Activated T-cell treated with anti-CD3 and anti-CD28 coated beads, Interleukin-2, amount 50 U/mL, for 72 hours (primary cell): ENCODE measurements at regions not wholly inside any gene's neighbourhood (a gene's known extent, or its start where the extent isn't known, plus 50 kb on each side); places are given as distances from the start of the nearest gene placed in this dataset.

Experiments
- ATAC-seq, 2 donors: fragments of 150-1000 bp; cut with Tn5 transposase; replicated peaks in 1 of 2; 2 replicates each; pipeline ENCODE4 v1.10.0; 2021; ENCODE audit warnings: moderate library complexity in 2 of 2, mild to moderate bottlenecking in 1 of 2
- DNase-seq, 2 donors: peaks; one replicate each; pipeline ENCODE4 v3.0.0; 2021 to 2022; ENCODE audit warnings: mixed read lengths in 1 of 2
- H3K27ac Mint-ChIP-seq: one replicate; pipeline ENCODE4 v1.8.0; 2022; ENCODE audit warnings: mild to moderate bottlenecking, moderate library complexity, mixed read lengths
- H3K27me3 Mint-ChIP-seq: one replicate; pipeline ENCODE4 v1.8.0; 2022; ENCODE audit warnings: low read depth, mixed read lengths
- H3K36me3 Mint-ChIP-seq, 2 donors: one replicate each; pipeline ENCODE4 v1.8.0; 2022; ENCODE audit warnings: mixed read lengths in 2 of 2, mild to moderate bottlenecking in 1 of 2; ENCODE audit not compliant: insufficient read depth in 2 of 2
- H3K4me1 Mint-ChIP-seq: one replicate; pipeline ENCODE4 v1.8.0; 2022; ENCODE audit warnings: low read depth, mixed read lengths
- H3K4me3 Mint-ChIP-seq, 2 donors: one replicate each; pipeline ENCODE4 v1.8.0; 2022; ENCODE audit warnings: mild to moderate bottlenecking in 2 of 2, mixed read lengths in 2 of 2, moderate library complexity in 2 of 2
- H3K9me3 Mint-ChIP-seq, 2 donors: one replicate each; pipeline ENCODE4 v1.8.0; 2022; ENCODE audit warnings: mixed read lengths in 2 of 2

DNA sequence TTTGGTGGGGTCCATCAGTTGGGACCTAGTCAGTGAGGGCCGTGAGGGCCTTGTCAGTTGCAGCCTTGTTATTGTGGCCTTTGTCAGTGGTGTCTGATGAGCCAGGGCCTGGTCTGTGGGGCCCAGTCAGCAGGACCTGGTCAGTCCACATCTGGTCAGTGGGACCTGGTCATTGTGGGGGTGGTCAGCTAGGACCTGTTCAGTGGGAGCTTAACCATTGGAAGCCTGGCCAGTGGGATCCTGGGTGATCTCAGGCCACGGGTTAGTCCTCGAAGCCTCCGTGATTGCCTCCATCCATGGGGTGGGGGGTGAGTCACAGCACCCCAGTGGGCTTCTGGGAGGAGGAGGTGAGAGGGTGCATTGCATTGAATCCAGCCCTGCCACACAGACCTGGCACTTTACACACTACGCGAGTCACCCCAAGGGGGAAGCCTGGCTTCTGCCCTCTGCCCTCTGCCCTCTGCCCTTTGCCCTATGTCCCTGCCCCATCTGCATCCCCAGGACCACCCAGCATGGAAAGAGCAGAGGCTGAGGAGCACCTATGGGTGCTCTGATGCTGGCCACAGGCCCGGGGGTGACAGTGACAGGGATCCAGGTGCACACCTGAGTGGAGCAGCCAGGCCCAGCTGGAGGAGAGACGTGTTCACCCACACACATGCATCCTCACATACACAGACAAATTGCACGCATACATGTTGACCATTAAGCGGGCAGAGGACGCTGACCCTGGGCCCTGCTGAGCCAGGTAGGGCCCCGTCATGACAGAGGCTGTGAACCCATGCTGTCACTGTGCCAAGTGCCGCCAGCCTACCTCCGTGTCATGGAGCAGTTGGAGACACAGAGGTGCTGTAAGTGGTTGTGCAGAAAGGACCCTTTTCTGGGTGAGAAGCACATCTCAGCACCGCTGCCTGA is 59.8 kb upstream of the TPM4 start:
- no peak for DNase-seq
- Mint-ChIP-seq H3K9me3 (no peaks in the 10 kb centered on the region), H3K4me3 (no peak overlapping the region), H3K4me1 (no peaks in the 10 kb centered on the region), H3K27me3 (no peaks in the 10 kb centered on the region), H3K27ac (no peak overlapping the region), H3K36me3 (no peaks in the 10 kb centered on the region)
- no peak for ATAC-seq

DNA sequence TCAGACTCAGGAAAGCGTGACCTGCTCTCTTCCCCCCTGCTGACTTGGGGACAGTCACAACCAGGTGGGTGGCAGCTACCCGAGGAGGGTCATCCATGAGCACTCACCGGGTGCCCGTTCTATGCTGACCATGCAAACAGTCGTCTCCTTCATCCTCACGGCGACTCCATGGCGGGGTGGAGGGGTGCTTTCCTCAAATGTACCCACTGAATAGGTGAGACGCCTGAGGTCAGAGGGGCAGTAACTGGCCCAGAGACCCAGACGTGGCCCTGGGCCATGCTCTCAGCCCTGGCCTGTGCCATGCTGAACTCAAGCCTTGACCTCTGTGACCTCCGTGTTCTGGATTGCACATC is 59.2 kb upstream of the TPM4 start:
- Mint-ChIP-seq H3K27me3 (no peaks in the 10 kb centered on the region), H3K4me1 (no peaks in the 10 kb centered on the region), H3K9me3 (no peaks in the 10 kb centered on the region), H3K27ac (no peak overlapping the region), H3K36me3 (no peaks in the 10 kb centered on the region), H3K4me3 (no peak overlapping the region)
- no peak for DNase-seq
- ATAC-seq, result no peak

DNA sequence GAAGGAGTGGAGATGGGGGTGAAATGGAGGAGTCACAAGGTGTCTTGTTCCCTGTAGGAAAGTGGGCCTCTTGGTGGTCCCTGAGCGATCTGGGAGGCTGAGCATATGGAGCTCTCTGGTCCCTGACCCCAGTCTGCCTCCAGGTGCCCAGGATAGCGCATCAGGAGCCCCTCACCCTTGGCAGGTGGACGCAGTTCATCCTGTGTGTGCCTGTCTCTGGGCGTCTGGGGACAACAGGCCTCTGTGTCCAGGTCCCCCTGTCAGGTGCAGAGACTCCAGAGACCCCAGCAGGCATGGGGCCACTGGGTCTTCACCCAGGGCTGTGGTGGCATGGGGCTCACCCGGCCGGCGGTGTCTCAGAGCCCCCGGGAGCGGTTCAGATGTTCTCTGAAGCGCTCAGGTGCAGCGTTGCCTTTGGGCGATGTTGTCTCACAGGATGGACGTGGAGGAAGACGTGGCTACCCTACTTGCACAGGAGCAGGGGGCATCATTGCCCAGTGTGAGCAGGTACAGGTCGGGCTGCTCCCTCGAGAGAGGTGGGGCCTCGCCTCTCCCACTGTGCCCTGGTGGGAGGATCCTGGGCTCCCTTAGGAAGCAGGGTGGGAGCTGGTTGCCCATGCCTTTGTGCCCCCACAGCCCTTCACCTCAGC is 58.1 kb upstream of the TPM4 start:
- no peak for ATAC-seq
- no peak overlapping the region for H3K27ac Mint-ChIP-seq
- H3K4me3 Mint-ChIP-seq, result no peak overlapping the region
- H3K4me1 Mint-ChIP-seq, result no peaks in the 10 kb centered on the region
- DNase-seq, result no peak
- H3K36me3 Mint-ChIP-seq, result no peaks in the 10 kb centered on the region
- no peaks in the 10 kb centered on the region for H3K27me3 Mint-ChIP-seq
- H3K9me3 Mint-ChIP-seq, result no peaks in the 10 kb centered on the region

DNA sequence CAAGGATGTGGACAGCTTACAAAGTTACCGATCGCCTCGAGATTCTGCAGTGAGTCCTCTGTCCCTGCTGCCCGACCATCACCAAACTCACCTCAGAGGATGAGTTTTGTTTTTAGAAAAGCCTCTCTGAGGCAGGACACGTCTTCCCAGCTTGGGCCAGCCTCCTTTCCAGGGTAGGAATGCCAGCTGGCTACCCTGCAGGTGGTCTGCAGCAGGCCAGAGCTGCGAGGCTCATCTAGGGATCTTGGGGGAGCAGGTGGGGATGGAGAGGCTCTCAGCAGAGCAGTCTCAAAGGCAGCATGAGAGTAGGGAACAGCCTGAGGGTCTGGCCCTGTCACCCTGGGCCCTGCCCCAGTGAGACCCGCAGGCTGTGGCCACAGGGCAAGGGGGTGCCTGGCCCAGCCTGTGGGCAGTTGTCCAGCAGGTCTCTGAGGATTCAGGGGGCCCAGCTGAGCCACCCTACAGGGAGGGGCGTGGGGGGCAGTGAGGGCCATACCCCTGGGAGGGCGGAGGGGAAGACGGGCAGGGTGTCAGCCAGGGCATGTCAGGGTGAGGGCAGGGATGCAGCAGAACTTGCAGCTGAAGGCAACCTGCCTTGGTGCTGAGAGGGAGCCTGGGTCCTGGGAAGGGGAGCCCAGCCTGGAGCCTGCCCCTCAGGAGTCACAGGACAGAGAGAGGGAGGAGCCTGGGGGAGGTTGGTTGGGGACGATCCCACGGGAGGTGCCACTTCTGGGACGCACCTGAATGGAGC is 57.3 kb upstream of the TPM4 start:
- H3K36me3 Mint-ChIP-seq, result no peaks in the 10 kb centered on the region
- no peaks in the 10 kb centered on the region for H3K9me3 Mint-ChIP-seq
- H3K4me1 Mint-ChIP-seq, result no peaks in the 10 kb centered on the region
- no peaks in the 10 kb centered on the region for H3K27me3 Mint-ChIP-seq
- no peak for ATAC-seq
- no peak overlapping the region for H3K27ac Mint-ChIP-seq
- no peak for DNase-seq
- no peak overlapping the region for H3K4me3 Mint-ChIP-seq

DNA sequence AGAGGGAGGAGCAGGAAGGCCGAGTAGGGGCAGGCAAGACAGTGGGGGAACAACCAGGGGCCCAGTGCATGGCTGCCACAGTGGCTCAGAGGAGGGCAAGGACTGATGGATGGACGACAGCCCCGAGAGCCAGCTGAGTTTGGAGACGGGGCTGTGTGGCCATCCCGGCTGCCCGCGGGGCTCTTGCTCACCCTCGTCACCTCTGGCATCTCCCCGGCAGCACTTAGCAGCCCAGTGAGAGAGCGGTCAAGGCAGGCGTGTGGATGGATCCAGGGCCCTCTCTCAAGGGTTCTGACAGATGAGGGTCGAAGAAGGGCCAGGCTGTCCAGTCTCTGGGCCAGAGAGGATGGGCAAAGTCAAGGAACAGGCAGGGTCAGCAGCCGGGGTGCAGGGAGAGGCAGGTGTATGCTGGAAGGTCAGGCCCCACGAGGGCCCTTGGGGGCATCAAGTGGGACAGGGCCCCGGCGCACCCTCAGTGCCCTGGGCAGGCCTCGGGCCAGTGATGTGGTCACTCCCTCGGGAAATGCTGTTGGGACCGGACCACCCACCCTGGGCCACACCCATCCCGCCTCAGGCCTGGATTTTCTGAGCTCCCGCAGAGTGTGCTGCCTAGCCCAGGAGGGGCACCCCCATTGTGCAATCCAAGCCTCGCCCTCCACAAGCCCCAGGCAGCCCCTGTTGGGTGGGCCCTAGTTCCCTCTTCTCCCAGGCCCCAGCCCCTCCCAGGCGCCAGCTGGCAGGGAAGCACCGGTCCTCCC is 56.4 kb upstream of the TPM4 start:
- Mint-ChIP-seq H3K27me3 (no peaks in the 10 kb centered on the region), H3K4me3 (no peak overlapping the region), H3K27ac (no peak overlapping the region), H3K36me3 (no peaks in the 10 kb centered on the region), H3K4me1 (no peaks in the 10 kb centered on the region), H3K9me3 (no peaks in the 10 kb centered on the region)
- DNase-seq (no peak), ATAC-seq (no peak)

DNA sequence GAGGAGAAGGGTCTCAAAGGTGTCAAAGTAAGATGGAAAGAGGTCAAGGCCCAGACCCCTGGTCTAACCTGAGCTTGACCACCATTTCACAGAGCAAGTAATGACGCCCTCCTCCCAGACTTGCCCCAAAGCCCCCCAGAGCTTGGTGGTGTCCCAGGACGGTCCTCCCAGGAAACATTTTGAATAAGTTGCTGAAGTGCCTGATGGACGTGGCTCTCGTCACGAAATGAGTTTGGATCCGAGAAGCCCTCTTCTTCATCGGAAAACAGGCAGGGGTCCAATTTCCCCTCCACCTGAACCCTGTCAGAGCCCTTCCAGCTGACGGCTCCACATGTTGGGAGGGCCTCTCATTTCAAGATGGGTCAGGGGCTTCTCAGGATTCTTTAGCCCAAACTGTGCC is 54.5 kb upstream of the TPM4 start:
- no peak overlapping the region for H3K4me3 Mint-ChIP-seq
- H3K36me3 Mint-ChIP-seq, result no peaks in the 10 kb centered on the region
- H3K27me3 Mint-ChIP-seq, result no peaks in the 10 kb centered on the region
- no peak for DNase-seq
- ATAC-seq, result no peak
- no peaks in the 10 kb centered on the region for H3K4me1 Mint-ChIP-seq
- H3K9me3 Mint-ChIP-seq, result no peaks in the 10 kb centered on the region
- H3K27ac Mint-ChIP-seq, result no peak overlapping the region

GRCh38 chr19:16022251-16022650 is 54.0 kb upstream of the TPM4 start:
- H3K9me3 Mint-ChIP-seq, result no peaks in the 10 kb centered on the region
- no peaks in the 10 kb centered on the region for H3K4me1 Mint-ChIP-seq
- no peak overlapping the region for H3K4me3 Mint-ChIP-seq
- no peaks in the 10 kb centered on the region for H3K36me3 Mint-ChIP-seq
- no peaks in the 10 kb centered on the region for H3K27me3 Mint-ChIP-seq
- DNase-seq (no peak), ATAC-seq (no peak)
- H3K27ac Mint-ChIP-seq, result no peak overlapping the region

- H3K4me1 Mint-ChIP-seq, result no peaks in the 10 kb centered on the region
- H3K27me3 Mint-ChIP-seq, result no peaks in the 10 kb centered on the region
- H3K36me3 Mint-ChIP-seq, result no peaks in the 10 kb centered on the region
- no peaks in the 10 kb centered on the region for H3K9me3 Mint-ChIP-seq
- H3K27ac Mint-ChIP-seq, result no peak overlapping the region
- no peak overlapping the region for H3K4me3 Mint-ChIP-seq
- no peak for ATAC-seq
- no peak for DNase-seq
These were observed 53.6 kb upstream of the TPM4 start for GRCh38 chr19:16022681-16023080.

- DNase-seq (no peak), ATAC-seq (no peak)
- no peaks in the 10 kb centered on the region for H3K4me1 Mint-ChIP-seq
- no peaks in the 10 kb centered on the region for H3K36me3 Mint-ChIP-seq
- no peak overlapping the region for H3K4me3 Mint-ChIP-seq
- H3K9me3 Mint-ChIP-seq, result no peaks in the 10 kb centered on the region
- H3K27me3 Mint-ChIP-seq, result no peaks in the 10 kb centered on the region
- H3K27ac Mint-ChIP-seq, result no peak overlapping the region
These were observed 53.0 kb upstream of the TPM4 start for GRCh38 chr19:16023146-16023915.

GRCh38 chr19:16024266-16025107 is 51.8 kb upstream of the TPM4 start:
- Mint-ChIP-seq H3K27me3 (no peaks in the 10 kb centered on the region), H3K4me1 (no peaks in the 10 kb centered on the region), H3K36me3 (no peaks in the 10 kb centered on the region), H3K27ac (no peak overlapping the region), H3K4me3 (no peak overlapping the region), H3K9me3 (no peaks in the 10 kb centered on the region)
- DNase-seq (no peak), ATAC-seq (no peak)

GRCh38 chr19:16025108-16026101 is 50.9 kb upstream of the TPM4 start:
- no peaks in the 10 kb centered on the region for H3K4me1 Mint-ChIP-seq
- no peaks in the 10 kb centered on the region for H3K27me3 Mint-ChIP-seq
- no peaks in the 10 kb centered on the region for H3K9me3 Mint-ChIP-seq
- H3K27ac Mint-ChIP-seq, result no peak overlapping the region
- DNase-seq, result no peak
- ATAC-seq, result no peak
- no peaks in the 10 kb centered on the region for H3K36me3 Mint-ChIP-seq
- no peak overlapping the region for H3K4me3 Mint-ChIP-seq
